KMS-11 (cell line): ENCODE measurements at regions not wholly inside any gene's neighbourhood (a gene's known extent, or its start where the extent isn't known, plus 50 kb on each side); places are given as distances from the start of the nearest gene placed in this dataset.

ENCODE experiments used
- H2AFZ ChIP-seq: fragments of 200-600 bp; sonication (generic); 2 replicates; pipeline ENCODE4 v1.6.1; 2016; ENCODE audit warnings: antibody characterized with exemption, mixed run types, low read depth
- H3K27ac ChIP-seq: fragments of 200-600 bp; sonication (generic); 2 replicates; pipeline ENCODE4 v1.6.1; 2016; ENCODE audit warnings: mild to moderate bottlenecking, mixed run types
- H3K27me3 ChIP-seq: fragments of 200-600 bp; sonication (generic); 2 replicates; pipeline ENCODE4 v1.6.1; 2017; ENCODE audit warnings: mild to moderate bottlenecking, low read depth, mixed run types, moderate library complexity; ENCODE audit not compliant: insufficient read depth
- H3K36me3 ChIP-seq: fragments of 200-600 bp; sonication (generic); 2 replicates; pipeline ENCODE4 v1.6.1; 2017; ENCODE audit warnings: mild to moderate bottlenecking, mixed run types; ENCODE audit not compliant: insufficient read depth
- H3K4me1 ChIP-seq: fragments of 200-600 bp; sonication (generic); 2 replicates; pipeline ENCODE4 v1.6.1; 2016; ENCODE audit warnings: mild to moderate bottlenecking, low read depth, mixed run types; ENCODE audit not compliant: poor library complexity, severe bottlenecking
- H3K4me2 ChIP-seq: fragments of 200-600 bp; sonication (generic); 2 replicates; pipeline ENCODE4 v1.7.0; 2016; ENCODE audit warnings: mild to moderate bottlenecking, mixed run types
- H3K4me3 ChIP-seq: fragments of 200-600 bp; sonication (generic); IDR thresholded peaks from 2 replicates; pipeline ENCODE4 v1.6.1; 2017; ENCODE audit warnings: low read depth, low read length, mixed read lengths; ENCODE audit not compliant: insufficient read depth
- H3K79me2 ChIP-seq: fragments of 200-600 bp; sonication (generic); 2 replicates; pipeline ENCODE4 v1.6.1; 2016; ENCODE audit warnings: low read depth, mixed run types; ENCODE audit not compliant: insufficient read depth
- H3K9ac ChIP-seq: fragments of 200-600 bp; sonication (generic); 2 replicates; pipeline ENCODE4 v1.6.1; 2016; ENCODE audit warnings: mild to moderate bottlenecking, mixed run types
- H4K20me1 ChIP-seq: fragments of 200-600 bp; sonication (generic); 2 replicates; pipeline ENCODE4 v1.6.1; 2016; ENCODE audit warnings: mild to moderate bottlenecking, mixed run types; ENCODE audit not compliant: insufficient read depth
- CTCF ChIP-seq: fragments of 200-600 bp; sonication (generic); conservative IDR thresholded peaks from 2 replicates; pipeline ENCODE4 v1.6.1; 2017; ENCODE audit warnings: low read depth, mild to moderate bottlenecking, antibody characterized with exemption, low read length, moderate library complexity, mixed read lengths

DNA sequence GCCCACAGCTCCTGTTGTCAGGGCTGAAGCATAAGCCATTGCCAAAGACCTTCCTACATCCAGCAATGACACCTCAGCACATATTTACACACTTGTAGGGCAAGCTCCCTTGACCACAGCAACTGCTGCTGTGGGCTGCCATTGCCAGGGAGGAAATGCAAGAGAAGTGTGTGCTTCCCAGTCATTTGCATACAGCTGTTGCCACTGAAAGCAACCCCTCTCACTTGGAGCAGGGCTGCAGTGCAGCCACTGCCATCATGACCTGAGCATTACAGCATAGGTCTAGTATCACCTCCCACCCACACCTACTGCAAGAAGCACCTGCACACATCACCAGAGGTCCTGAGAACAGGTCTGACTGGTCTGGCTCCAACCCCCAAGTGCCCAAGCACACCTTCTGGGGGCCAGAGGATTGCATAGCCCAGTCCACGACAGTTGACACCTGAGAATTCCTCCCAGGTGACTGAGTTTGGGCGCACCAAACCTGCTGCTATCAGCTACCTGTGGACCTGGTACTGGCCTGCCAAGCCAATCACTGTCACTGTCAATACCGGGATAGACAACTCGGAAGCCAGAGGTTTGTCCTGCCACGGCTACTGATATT lies 636.5 kb upstream of the SLIT2 start:
- Histone ChIP-seq H3K4me1 (no peaks in the 10 kb centered on the region), H4K20me1 (no peaks in the 10 kb centered on the region), H3K27me3 (no peaks in the 10 kb centered on the region), H3K4me2 (no peak overlapping the region), H3K4me3 (no peak overlapping the region), H3K9ac (no peak overlapping the region), H3K36me3 (no peaks in the 10 kb centered on the region), H2AFZ (no peak overlapping the region), H3K79me2 (no peaks in the 10 kb centered on the region), H3K27ac (no peak overlapping the region)
- TF ChIP-seq CTCF = no peak

DNA sequence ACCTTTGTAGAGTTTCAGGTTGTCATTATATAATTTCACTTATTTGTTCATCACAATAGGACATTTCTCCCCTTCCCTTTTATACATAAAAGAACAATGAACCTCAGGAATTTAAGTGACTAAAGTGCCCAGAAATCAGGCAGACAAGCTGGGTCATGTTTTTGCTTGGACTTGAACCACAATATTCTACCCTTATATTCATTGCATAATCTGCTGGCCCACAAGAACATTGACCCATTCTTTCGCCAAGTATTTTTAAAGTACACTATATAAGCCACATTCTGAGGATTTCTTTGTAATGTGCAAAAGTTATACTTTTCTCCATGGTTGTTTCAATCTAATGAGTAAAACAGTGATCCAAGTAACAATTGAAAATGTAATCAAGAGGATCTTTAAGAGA lies 637.5 kb upstream of the SLIT2 start:
- no peaks in the 10 kb centered on the region for H3K79me2 ChIP-seq

GRCh38 chr4:19596342-19596741 lies 655.4 kb upstream of the SLIT2 start:
- TF ChIP-seq CTCF = no peak
- Histone ChIP-seq H3K27ac (no peak overlapping the region), H2AFZ (no peak overlapping the region)

More for the DNA sequence above, 637.5 kb upstream of the SLIT2 start:
- Histone ChIP-seq H3K27me3 (no peaks in the 10 kb centered on the region), H4K20me1 (no peaks in the 10 kb centered on the region), H2AFZ (no peak overlapping the region), H3K4me1 (no peaks in the 10 kb centered on the region), H3K4me3 (no peak overlapping the region), H3K4me2 (no peak overlapping the region), H3K9ac (no peak overlapping the region), H3K27ac (no peak overlapping the region), H3K36me3 (no peaks in the 10 kb centered on the region)
- TF ChIP-seq CTCF = no peak

DNA sequence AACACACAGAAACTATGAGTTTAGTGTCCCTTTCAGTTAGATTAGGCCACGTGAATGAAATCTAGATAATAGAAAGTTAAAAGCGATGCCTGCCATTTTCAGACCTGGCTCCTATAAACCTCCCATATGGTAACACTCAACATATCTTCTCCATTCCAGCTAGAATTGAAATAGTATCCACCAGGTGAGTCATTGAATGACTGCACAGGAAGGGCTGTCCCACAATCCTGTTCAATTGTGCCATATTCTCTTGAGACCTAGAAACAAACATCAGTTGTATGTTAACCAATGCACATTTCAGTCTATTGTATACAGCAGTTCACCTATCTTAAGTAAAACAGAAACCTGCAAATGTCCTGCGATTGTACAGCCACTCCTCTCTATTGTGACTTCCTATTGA lies 659.3 kb upstream of the SLIT2 start:
- TF ChIP-seq CTCF = no peak
- Histone ChIP-seq H3K79me2 (no peaks in the 10 kb centered on the region), H3K36me3 (no peaks in the 10 kb centered on the region), H3K4me2 (no peak overlapping the region), H3K4me3 (no peak overlapping the region), H3K9ac (no peak overlapping the region), H3K27me3 (no peaks in the 10 kb centered on the region), H3K4me1 (no peaks in the 10 kb centered on the region), H3K27ac (no peak overlapping the region), H2AFZ (no peak overlapping the region), H4K20me1 (no peaks in the 10 kb centered on the region)

More at GRCh38 chr4:19596342-19596741, 655.4 kb upstream of the SLIT2 start:
- H3K27me3 ChIP-seq = no peaks in the 10 kb centered on the region
- H3K79me2 ChIP-seq = no peaks in the 10 kb centered on the region
- H3K36me3 ChIP-seq = no peaks in the 10 kb centered on the region
- no peaks in the 10 kb centered on the region for H3K4me1 ChIP-seq
- H3K9ac ChIP-seq = no peak overlapping the region
- no peaks in the 10 kb centered on the region for H4K20me1 ChIP-seq
- no peak overlapping the region for H3K4me2 ChIP-seq
- no peak overlapping the region for H3K4me3 ChIP-seq
